NCI-H1105 (cell line): ENCODE measurements at regions not wholly inside any gene's neighbourhood (a gene's known extent, or its start where the extent isn't known, plus 50 kb on each side); places are given as distances from the start of the nearest gene placed in this dataset.

Experiments used
- DNase-seq: peaks from one replicate; lab custom pipeline; 2025; lab: John Stamatoyannopoulos, UW

DNA sequence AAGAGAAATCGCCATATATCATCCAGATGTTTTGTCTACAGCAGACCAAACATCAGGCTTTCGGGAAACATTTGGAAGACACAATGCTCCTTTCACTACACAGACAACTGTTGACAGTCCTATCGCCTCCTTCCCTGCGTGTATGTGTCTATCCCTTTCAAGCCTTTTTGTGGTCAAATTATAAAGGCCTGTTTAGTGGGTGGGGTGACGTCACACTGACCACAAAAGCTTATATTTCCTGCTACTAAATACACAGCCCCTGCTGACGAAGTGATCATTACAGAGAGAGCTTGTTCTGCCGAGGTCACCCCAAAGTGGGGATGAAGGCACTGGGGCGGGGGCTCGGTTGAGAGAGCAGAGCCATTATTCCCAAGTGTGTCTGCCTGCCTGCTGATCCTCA, 302.7 kb upstream of the TNP1 start:
- no peak for DNase-seq

DNA sequence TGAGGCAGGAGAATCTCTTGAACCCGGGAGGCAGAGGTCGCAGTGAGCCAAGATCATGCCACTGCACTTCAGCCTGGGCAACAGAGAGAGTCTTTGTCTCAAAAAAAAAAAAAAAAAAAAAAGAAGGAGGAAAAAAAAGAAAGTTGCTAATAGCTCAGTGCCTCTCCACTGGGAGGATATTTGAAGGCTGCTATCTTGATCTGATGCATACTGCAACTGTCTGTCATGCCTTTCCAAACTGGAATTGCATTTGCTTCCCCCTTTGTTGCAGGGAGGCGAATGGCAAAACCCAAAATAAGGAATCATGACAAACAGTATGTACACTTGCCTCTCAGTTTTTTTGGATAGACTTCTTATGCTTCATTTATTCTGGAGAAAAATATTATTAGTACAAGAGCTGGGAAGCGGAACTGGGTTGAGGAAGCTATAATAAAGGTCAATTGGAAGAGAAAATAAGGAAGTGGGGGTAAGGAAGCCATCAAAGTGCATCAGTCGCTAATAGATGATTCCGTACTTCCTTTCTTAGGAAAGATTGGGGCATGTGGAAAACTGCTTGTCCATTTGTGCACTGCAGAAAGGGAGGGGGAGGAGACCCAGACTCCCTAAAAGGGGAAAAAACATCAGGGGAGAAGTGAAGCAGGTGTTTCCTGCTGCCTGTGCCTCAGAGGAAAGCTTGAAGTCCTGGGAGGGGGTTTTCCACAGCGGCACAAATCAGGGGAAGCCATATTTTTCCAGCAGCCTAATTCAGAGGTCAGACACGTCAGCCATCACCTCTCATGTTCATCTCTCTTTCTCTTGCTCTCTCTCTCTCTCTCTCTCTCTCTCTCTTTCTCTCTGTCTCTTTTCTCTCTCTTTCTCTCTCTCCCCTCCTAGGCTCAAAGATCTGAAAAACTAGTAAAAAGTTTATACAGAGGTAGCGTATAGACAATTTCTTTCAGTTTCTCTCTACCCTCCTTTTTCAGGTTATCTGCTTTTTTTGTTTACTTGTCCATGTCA, 301.4 kb upstream of the TNP1 start:
- no peak for DNase-seq

DNA sequence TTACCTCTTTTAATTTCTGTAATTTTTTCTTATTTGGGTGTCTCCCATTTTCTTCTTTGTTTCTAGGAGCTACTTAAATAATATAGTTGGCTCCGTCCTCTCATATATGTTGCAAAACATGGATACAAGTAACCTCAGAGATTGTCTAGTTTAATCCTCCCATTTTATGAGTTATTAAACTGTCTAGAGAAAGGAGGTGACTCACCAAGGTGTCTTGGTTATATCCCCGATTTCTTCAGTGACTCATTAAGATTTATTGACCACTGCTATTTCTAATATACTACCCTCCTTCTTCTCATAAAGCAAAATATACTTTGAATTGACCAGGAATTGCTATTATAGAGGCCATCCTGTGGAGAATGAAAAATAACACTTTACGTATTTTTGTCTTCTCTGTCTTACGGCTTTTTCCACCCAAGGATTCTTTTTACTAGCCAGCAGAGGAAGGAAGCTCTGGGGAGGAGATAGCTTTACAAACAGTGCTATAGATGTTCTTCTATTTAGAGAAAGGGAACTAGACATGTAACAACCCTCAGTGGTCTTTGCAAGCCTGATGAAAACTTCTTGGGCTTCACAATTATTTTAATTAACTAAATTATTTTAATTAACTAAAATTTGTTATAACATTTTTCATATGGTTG, 300.4 kb upstream of the TNP1 start:
- DNase-seq, result no peak

DNA sequence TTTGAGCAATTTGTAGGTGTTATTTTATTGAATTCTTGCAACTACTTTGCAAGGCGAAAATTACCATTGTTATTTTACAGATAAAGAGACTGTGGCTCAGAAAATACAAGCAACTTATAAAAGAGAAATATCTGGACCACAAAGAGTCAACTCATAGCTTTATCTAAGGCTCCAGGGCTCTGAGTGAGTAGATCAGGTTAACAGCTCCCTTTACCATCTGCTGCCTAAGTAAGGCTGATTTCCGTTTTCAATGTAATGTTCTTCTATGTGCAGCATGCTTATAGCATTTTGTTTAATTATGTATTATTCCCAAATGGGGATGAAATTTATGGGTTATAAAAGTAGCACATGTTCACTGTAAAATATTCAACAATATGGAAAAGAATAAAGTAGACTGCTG, 299.1 kb upstream of the TNP1 start:
- DNase-seq, result no peak

DNA sequence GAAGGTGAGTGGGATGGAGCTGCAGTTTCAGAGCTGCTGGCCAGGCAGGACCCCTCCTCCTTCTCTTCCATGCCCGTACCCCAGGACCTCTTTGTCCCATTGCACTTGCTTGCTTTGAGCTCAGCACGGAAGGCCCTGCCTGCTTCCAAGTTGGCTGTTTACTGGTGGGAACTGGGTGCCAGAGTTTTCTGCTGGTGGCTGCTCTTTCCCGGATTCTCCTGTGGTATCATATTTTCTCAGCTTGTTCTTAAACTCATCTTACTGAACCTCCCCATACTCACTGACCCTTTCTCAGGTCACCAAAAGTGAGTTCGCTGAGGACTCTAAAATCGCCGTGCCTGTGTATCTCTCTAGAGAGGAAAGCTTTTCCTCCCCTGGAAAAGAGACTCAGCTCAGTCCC, 297.7 kb upstream of the TNP1 start:
- no peak for DNase-seq

DNA sequence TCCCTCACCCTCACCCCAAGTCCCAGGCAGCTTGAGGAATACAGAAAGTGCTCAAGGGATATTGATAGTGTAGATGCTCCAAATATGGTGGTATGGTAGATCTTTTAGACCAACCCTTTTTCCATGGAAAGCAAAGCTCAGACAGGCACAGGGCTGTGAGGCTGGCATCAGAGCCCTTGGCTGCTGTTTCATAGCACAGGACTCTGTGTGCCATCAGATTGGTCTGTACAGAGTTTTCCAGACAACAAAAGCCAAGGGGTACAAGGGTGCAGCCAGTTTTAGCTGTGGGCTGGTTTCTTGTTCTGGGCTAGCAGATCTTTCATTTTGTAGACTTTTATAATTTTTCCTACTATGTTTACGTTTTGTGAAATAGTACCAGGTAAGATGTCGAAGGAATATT, 296.9 kb upstream of the TNP1 start:
- DNase-seq, result no peak

DNA sequence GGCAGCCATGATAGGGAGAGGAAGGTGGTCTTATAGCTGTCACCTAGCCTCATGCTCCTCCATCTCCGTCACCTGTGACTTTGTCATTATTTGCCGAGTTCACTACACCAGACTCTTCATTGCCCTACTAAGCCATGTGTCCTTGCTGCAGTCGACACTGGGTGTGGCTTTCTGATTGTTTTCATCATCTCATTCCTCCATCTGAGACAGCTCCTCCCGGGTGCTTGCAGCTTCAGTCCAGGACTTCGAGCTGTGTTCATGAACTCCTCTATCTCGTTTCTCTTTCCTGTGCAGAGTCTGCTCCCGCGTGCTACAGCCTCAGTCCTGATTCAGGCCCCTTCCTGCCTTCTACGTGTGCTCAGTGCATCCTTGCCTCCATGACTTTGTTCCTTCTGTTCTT, 295.1 kb upstream of the TNP1 start:
- DNase-seq, result no peak

DNA sequence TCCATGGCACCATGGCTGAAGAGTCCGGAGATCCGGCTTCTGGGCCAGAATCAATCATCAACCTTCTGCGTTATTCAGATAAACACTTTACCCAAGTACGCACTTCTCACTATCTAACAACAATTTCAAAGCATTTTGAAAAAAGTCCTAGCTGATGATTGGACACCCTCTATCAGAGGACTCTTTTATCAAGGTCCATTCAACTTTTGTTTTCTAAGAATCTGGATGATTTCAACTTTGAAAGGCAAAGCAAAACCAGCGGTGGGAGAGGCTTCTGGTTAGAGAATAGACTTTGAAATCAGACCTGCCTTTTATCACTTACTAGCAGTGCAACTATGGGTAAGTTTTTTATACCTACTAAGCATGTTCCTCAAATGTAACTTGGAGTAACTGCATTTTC, 293.6 kb upstream of the TNP1 start:
- no peak for DNase-seq

DNA sequence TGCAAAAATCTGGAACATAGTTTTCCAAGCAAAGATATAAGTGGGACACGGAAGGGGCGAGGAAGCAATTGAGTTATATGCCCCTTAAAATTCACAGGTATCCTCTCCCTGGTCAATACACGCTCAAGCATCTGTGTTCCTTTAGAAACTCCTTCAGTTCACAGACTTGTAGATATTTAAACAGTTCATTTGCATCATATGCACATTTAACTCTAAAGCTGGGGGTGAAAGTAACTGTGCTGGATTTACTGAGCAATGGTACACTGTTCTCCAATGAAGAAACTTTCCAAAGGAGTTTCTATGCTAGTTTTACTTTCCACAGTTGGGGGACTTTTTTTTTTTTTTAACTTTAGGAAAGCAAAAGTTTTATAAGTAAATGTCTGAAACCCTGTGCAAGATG, 293.0 kb upstream of the TNP1 start:
- DNase-seq, result no peak

DNA sequence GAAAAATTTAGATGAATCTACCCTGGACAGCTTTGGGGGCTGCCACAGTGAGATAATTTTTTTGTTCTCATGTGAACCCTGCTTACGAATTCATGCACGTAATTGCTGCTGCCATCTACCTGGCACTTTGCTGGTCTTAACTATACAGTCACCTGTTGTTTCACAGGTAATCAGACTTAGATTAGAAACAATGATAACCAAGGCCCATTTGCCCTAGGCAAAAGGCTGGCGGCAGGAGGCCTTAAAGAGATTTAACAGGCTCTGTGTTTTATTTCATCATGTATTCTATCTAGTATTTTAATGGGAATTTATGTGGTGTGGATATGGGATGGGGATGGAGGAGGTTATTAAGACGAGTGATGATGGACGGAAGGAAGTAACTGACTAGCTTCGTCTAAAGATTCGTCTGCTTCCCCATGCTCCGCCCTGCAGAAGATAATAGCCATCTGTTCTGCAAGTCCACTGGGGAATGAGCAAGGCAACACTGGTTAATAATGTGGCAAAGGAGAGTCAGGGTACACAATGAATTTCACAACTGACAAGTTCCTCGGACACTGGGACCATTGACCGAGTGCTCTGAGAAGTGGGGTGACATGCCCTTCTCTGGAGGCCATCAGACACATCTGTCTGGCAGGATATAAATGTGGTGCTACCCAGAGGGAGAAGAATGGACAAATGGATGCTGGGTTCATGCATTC, 291.8 kb upstream of the TNP1 start:
- no peak for DNase-seq

DNA sequence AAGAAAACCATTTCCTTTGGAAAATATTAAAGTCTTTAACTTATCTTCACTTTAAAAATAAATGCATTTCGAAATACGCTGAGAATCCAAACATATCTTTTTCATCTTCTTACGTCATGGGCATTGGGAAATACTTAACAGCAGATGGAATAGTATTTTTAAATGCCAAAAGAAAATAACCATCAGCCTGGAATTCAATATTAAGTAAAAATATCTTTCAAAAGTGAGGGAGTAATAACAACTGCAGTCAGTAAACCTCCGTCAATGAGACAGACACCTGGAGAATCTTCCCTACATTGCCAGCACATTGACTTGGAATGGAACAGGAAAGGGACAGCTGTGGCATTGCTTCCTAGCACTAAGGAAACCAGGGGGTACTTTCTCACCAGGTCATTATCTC, 290.4 kb upstream of the TNP1 start:
- DNase-seq, result no peak

DNA sequence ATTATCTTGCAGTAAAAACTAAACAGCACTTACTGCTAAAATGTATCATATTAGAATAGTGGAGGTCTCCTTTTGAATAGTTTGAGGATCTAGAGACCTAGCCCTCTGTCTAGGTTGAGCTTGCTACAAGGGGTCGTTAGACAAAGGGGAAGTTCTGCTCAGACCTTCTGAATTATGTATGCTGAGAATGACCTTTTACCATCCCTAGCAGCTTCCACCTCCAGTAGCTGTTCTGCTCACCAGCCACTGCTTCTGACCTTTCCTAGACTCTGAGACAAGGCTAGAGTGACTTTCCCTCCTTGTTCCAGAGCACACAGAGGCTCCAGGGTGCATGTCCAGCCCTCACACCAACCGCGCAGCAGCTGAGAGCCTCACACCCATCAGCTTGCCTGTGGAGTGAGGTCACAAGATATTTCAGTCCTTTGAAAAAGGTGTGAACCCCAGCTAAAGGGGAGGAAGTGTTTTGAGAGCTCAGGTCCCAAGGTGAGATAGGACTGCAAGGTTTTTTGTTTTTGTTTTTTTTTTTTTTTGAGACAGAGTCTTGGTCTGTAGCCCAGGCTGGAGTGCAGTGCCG, 289.3 kb upstream of the TNP1 start:
- DNase-seq, result no peak

DNA sequence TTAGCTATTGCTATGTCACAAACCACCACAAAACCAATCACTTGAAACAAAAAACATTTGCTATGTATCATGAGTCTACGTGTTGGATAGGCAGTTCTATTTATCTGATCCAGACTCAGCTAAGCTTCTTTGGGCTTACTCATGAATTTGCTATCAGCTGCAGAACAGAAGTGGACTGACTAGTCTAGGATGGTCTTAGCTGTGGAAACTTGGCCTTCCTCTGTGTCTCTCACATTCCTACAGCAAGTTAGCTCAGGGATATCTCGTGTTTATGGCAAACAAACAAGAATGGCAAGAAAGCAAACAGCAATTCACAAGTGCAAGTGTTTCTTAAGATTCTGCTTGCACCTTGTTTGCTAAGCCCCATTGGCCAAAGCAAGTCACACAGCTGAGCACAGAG, 288.0 kb upstream of the TNP1 start:
- no peak for DNase-seq

DNA sequence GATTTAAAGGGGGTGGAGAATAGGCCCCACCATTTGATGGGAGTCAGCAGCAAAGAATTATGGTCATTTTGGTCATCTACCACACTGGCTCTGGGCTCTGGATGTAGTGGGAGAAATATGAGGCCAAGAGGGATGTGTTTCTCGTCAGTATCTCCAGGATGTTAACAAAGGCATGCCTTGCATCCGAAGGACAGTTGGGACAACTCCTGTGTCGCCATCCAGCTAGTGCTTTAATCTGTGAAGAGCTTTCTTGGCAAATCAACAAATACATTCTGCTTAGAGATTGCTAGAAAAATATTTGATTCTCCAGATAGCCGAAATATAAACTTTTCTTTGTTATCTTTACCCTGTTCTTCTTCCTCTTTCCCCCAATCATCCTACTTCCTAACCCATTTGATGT, 287.1 kb upstream of the TNP1 start:
- no peak for DNase-seq

DNA sequence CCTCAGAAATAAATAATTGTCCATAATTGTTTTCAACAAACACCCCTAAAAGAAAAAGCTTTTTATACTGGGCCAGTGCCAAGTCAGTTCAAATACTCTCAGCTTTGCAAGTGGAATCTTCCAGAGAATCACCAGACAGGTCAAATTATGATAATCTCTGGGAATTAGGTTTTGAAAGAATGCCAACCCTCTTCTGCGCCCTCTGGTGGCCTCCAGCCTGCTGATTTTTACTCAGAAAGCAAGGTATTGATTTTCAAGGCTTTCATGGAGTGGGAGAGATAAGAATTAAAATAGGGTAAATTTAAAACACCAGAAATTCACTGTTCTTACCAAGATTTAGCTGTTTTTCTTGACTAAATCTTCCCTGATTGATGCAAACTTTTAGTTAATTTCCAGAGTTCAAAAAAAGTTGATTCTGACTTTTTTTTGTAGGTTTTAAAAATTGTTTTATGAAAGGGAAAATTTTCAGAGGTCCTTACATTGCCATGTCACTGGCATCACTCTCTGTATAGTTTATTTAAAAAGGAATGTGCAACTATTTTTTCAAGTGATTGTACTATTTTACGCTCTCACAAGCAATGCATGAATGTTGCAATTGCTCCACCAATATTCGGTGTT, 282.9 kb upstream of the TNP1 start:
- no peak for DNase-seq

DNA sequence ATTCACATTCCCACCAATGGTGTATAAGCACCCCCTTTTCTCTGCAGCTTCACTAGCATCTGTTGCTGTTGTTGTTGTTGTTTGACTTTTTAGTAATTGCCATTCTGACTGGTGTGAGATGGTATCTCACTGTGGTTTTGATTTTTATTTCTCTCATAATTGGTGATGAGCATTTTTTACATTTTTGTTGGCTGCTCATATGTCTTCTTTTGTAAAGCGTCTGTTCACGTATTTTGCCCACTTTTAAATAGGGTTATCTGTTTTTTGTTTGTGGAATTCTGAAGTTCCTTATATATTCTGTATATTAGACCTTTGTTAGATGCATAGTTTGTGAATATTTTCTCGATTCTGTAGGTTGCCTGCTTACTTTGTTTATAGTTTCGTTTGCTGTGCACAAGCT, 278.4 kb upstream of the TNP1 start:
- DNase-seq, result no peak

DNA sequence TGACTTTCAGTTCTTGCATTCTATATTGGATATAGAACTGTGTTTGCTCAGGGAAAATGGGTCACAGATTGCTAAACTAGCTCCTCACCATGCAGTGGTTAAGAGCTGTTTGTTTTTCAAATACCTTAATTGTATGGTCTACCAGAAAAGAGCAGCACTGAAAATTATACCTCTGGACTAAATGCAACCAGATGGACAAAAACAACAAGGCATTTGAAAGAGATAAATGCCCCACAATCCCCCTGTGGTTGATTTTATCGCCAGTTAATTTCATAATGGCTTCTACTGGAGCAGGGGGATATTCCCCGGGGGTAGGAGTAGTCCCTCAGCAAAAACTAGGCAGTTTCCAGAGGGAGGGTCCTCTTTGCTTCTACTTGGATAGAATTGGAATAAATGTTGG, 267.9 kb upstream of the TNP1 start:
- no peak for DNase-seq

DNA sequence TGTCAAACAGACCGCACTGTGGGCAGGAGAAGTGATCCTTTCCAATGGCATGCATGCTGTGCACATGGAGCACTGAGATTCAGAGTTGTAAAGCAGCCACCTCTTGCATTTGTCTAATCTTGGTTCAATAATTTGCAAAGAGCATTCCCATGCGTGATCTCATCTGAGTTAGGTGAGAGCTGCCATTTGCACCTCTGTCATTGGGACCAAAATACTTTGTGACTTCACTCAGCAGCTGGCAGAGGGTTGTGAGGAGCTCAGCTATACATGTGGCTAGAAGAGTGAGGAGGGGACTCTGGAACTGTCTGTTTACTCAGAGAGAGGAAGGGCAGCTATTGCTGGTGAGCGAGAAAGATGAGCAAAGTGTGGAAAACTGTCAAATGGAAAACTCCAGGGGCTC, 265.1 kb upstream of the TNP1 start:
- DNase-seq, result no peak

DNA sequence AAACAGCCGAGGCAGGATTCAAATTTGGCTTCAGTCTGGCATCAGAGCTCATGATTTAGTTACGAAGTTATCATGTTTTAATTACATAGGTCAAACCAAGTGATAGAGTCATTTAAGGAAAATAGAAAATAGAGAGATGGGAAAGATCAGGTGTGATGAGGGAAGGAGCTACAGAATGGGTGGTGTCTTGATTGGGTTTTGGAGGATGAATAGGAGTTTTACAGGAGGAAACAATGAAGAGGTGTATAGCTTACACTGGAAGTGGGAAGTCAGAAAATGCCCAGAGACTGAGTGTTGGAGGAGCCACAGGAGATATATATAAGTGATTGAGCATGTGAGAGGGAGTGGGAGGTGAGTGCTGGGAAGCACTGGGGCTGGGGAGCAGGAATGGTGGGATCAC, 264.2 kb upstream of the TNP1 start:
- DNase-seq, result no peak

DNA sequence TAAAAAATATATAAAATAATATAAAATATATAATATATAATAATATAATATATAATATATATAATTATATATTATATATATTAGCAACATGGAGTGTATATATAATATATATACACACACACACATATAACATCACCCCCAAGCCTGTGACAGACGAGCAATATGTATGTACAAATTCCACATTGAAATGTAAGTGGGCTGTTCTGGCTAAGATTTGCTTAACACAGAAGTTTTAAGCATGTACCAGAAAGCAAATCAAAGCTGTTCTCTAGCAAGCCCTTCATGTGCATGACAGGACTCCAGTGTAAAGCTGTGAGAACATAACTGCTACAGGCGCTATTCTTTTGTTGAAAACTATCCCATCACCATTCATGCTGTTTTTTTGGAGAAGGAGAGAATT, 261.7 kb upstream of the TNP1 start:
- no peak for DNase-seq

DNA sequence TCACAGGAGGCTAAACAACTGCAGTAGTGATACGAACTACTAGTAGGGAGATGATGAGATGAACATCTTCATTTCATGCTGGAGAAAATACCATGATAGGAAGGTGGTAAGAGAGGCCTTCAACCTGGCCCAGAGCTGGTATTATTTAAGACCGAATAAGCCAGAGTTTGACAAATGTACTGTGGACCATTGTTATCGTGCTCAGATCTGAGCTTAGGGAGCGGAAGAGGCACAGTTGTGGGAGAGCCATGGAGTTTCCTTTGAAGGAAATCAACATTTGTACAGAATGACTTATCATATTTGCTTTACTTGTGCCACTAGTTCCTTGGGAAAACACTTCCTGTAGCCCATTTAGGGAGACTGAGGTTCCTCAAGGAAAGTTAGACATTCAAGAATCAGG, 260.6 kb upstream of the TNP1 start:
- DNase-seq, result no peak

DNA sequence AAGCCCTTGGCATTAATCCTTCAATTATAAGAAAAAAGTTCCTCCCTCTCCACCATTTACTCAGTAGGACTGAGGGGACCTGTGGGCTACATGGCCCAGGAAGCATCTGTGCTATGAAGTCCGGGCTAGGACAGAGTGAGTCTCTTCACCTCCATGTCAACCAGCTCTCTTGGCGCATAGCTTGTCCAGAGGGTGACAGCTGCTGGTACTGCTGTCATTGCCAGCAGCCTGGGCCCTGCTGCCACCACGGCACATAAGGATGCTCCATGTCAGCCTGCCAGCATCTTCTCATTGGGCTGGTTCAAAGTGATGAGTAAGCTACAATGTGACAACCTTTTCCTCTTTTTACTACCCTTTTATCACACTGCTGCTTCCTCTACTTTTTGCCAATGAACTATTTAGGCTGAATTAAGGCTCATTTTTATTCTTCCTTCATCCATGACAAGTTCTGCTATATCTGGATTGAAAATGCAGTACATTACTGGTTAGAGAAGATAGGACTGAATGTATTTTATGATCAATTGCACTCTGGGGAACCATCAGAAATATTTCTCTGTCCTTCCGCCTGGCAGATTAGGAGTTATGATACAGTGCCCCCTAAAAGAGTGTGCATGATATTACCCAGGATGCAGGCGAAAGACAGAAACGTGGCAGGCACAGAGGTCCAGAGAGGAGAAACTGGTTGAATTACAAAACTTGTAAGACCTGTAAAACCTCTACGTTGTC, 258.9 kb upstream of the TNP1 start:
- DNase-seq, result no peak
